Erythroblast (primary cell): ENCODE measurements at regions not wholly inside any gene's neighbourhood (a gene's known extent, or its start where the extent isn't known, plus 50 kb on each side); places are given as distances from the start of the nearest gene placed in this dataset.

ENCODE experiments used
- DNase-seq, 2 experiments: peaks; one replicate each; lab custom pipeline; 2025; lab: John Stamatoyannopoulos, UW
- GATA1 ChIP-seq: IDR thresholded peaks from 2 replicates; pipeline ENCODE4 v1.6.1; 2011; ENCODE audit warnings: low read depth, mild to moderate bottlenecking, control low read depth, low read length, moderate library complexity
- POLR2A ChIP-seq: IDR thresholded peaks from 2 replicates; pipeline ENCODE4 v1.6.1; 2011; ENCODE audit warnings: mild to moderate bottlenecking, low read length

DNA sequence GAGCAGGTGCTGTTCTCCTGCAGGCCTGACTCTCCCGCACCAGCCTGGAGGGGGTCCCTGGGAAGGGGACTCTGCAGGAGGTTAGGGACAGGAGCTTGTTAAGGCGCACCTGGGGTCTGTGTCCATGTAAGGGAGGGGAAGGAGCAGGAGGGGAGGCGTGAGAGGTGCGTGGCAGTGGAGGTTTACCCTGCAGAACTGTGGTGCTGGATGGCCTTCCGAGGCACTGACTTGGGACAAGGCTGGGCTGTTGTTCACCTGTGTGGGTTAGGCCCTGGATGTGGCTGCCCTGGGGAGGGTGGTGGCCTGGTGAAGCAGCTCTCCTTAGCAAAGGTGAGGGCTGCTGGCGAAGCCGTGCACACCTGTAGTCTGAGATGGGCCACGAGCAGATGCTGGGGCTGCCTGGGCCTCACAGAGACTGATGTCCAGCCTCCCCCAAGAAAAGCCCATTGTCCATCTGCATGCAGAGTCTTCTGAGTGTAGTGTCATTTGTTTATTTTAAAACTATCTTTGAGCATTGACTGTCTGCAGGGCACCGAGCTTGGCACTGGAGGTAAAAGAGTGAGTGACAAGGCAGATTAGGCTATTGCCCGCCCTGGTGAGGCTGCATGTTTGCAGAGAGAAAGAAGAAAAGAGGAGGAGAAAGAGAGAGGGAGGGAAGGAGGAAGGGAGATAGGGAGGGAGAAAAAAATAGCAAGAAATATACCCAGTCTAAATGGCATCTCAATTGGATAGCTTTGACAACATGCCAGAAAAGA, 225.3 kb downstream of the GLRX3 start:
- no peak for DNase-seq
- TF ChIP-seq GATA1: no peak
- TF ChIP-seq POLR2A: no peak

DNA sequence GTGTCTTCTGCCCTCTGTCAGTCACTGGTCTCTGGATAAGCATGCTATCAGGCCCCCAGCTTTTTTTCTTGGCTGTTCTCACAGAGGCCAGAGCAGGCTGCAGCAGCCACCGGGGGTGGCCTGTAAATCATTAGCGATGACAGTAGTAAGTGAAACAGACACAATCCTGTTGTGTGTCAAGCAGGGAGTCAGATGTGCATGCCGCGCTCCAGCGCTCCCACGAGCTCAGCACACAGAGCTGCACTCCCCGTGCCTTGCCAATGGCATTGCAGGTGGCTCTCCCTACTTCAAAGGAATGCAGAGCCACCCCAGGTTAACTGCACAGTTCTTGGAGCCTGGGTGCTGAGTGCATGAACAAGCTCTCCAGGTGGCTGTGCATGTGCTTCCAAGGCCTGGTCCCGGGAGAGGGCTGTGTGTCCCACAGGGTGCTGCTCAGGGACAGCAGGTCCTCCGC, 226.1 kb downstream of the GLRX3 start:
- TF ChIP-seq POLR2A: no peak
- no peak for TF ChIP-seq GATA1
- DNase-seq: no peak

DNA sequence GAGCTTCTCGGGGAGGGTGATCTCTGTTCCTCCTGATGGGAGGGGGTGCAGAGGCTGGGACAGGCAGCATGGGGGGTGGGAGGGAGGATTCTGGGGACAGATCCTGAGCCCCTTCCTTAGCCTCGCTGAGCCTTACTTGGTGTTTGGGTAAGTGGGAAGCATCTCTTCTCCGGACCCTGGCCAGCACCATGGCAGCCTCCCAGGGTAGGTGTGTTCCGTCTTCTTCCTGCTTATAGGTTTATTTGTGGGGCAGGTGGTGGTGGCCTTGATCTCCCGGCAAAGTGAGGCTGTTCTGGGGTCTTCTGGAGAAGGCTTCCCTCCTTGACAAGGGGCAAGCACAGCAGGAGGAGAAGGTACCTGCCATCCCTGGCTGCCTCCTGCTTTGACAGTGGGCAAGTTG, 226.9 kb downstream of the GLRX3 start:
- TF ChIP-seq GATA1 (no peak), POLR2A (no peak)
- DNase-seq: no peak

DNA sequence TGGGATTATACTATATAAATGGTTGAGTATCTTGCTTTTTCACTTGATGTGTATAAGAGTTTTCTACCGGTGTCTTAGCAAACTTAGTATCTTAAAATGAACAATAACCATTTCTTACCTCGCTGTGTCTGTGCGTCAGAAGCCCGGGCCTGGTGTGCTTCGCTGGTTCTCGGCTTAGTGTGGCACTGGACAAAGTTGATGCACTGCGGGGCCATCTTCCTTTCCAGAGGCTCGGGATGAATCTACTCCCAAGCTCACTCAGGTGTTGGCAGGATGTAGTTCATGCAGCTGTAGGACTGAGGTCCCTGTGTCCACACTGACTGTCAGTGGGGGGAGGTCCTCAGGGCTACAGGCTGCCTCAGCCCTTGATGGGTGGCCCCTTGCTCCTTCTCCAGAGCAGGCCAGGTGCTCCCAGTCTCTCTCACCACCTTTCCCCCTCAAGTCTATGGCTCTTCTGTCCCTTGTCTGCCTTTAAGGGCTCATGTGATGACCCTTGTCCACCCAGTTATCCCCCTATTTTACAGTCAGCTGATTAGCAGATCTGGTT, 227.8 kb downstream of the GLRX3 start:
- DNase-seq: no peak
- TF ChIP-seq GATA1 (no peak), POLR2A (no peak)

DNA sequence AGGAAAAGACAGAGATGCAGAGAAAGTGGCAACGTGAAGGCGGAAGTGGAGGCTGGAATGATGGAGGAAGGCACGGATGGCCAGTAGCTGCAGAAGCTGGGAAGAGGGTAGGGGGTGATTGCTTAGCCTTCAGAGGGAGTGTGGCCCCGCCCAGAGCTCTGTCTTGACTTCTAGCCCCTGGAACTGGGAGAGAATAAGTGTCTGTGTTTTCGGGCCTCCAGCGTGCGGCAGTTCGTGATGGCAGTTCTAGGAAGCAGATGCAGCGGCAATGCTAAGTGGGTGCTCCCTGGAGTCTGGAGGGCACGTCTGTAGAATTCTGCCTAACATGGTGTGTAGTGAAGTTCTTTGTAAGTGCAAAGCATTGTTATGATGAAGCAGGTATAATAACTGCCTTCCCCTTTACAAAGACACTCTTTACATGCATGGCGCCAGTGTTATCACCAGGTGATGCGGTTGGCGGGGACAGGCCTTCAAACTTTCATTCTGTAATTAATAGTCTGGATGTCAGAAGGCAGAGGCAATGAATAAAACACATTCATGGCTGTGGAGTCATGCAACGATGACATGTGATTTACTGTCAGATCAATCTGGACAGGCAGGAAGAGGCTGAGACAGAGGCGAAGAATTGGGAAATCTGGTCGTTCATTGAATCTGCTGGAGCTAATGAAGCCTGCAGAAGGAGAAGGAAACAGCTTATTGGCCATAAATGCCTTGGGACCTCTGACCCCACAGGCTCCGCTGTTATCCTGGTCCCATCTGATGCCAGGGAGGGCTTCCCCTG, 228.6 kb downstream of the GLRX3 start:
- DNase-seq: no peak
- TF ChIP-seq POLR2A (no peak), GATA1 (no peak)

DNA sequence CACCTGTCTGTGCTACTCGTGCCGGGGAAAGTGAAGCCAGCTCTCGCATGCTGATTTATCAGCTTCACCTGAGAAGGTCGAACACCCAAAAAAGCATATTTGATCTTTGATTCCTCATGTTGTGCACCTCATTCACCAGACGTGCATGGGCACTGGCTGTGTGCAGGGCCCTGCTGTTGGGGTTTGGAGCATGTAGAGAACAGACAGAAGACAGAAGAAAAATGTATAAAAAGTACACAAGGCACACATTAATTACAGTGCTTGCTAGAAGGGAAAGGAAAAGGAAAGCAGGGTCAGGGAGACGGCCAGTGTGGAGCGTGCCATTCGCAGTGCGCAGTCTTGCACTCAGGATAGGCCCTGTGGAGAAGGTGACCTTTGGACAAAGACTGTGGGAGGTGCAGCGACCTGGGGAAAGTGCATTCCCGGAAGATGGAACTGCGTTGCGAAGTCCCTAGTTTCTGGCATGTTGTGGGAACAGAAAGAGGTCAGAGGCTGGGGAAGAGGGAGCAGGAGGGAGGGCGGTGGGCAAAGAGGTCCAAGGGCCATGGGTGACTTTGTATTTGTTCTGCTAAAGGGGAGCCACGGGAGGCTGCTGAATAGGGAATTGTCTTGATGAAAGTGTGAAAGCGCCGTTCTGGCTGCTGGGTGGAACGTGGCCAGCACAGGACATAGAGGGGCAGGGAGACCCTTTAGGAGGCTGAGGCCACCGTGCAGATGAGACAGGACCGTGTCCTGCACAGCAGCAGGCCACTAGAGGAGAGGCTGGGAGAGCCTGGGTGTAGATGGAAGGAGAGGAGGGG, 232.8 kb downstream of the GLRX3 start:
- TF ChIP-seq GATA1 (no peak), POLR2A (no peak)
- no peak for DNase-seq

DNA sequence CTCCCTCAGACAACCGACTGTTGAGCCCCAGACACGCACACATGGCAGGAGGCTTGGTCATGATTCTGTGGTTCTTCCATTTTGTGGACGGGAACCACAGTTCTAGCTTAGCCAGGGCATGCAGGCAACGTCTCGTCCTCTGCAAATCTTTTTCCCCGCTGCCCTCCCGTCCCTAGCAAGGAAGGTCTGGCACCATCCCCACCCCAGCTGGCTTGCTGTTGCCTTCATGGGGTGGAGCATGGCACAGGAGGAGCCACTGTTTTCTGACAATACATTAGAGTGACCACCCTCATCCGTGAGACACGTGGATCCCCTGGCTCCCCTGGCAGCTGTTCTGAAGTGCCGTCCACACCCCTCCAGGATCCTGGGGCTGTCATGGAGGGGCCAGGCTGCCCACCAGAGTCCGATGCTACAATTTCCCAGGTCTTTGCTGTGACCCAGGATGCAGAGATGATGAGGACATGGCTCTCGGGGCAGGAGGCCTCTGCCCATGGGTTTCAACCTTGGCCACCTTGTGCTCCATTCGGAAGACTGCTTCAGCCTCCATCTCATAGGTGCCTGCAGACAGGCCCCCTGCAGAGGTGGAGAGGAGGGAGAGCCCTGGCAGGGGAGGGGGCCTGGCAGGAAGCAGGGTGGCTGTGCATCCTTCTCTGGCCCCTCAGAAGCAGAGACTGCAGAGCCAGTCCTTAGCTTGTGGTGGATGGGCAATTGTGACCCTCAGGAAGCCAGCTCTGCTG, 233.6 kb downstream of the GLRX3 start:
- TF ChIP-seq GATA1 (no peak), POLR2A (no peak)
- DNase-seq: no peak

DNA sequence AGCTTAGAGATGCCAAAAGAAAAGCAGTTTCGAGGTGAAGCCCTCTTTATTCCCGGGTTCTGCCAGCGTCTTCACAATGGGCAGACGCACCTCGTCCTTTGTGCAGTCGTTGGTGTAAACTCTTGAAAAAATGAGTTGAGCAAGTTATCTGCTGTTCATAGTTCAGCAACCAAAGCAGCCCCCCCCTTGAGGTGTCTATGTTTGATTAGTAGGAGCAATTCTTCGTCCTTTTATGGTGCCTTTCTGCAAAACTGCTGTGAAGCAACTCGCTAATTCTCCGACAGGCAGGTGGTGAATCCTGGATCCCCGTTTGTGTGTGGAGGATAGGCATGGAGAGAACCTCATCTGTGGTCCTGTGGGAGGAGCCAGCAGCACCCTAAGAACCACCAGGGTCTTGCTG, 234.5 kb downstream of the GLRX3 start:
- no peak for DNase-seq
- TF ChIP-seq POLR2A: no peak
- no peak for TF ChIP-seq GATA1

DNA sequence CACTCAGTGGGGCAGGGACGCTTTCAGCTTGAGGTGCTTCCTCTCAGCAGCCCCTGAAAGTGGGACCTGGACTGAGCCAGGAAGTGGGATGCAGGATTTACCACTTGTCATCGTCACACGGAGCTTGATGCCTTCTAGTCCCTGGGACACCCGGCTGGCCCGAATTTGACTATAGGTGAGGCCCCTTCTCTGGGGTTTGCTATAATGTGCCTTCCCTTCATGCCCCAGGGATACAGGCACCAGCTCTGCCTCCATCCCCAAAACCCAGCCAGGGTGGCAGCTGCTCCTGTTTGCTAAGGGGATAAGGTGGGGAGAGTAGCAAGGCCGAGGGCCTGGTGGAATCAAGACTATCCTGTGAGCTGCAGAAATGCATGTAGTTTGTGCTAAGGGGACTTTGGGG, 235.0 kb downstream of the GLRX3 start:
- no peak for TF ChIP-seq GATA1
- TF ChIP-seq POLR2A: no peak
- no peak for DNase-seq

DNA sequence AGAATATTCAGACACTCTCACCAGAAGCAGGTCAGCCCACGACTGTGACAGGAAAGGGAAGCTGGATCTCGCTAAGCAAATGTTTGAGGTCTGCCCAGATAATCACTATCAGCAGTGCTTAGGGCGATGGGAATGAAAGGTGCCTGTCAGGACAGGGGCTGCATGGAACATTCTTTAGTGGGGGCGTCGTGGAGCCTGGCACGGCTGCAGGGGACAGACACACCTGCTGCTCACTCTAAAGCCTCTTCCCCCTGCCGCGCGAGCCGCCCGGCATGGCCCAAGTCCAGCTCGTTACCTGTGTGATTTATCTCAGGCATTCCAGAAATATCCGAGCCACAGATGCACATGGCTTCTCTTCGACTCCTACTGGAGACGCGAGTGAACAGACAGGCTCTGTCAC, 235.5 kb downstream of the GLRX3 start:
- DNase-seq: no peak
- TF ChIP-seq GATA1 (no peak), POLR2A (no peak)

DNA sequence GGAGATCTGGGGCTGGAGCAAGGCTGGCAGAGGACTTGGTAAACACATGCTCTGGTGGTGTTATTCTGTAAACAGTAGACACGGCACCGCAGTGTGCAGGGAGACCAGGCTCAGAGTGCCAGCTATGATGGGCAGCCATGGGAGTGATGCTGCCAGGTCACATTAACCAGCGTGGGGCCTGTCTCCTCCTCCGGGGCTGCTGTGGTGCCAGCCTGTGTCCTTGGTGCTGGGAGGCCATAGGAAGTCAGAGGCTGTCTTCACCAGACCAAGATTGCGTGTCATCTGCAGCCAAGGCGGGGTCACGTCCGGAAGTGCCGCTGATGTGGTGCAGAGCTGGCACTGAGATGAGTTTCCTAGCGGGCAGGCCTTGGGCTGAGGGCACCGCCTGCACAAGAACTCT, 236.0 kb downstream of the GLRX3 start:
- TF ChIP-seq GATA1: no peak
- TF ChIP-seq POLR2A: no peak
- no peak for DNase-seq

DNA sequence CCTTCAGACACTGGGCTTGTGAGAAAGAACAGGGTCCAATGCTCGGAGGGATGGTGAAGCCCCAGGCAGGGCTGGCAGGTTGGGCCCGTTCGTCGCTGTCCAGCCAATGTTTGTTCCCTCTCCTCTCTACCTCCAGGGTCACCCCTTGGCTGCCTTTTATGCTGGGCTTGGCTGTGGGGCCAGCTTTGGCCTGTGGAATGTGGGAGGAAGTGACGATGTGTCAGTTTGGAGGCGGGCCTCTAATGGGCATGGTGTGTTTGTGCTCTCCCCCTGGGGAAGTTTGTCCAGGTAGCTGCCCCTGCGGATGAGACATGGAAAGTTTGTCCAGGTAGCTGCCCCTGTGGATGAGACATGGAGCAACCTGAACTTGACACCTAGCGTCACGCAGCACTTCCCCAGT, 236.7 kb downstream of the GLRX3 start:
- TF ChIP-seq POLR2A (no peak), GATA1 (no peak)

More for the DNA sequence above, 236.7 kb downstream of the GLRX3 start:
- no peak for DNase-seq
